ENCODE measurements at regions not wholly inside any gene's neighbourhood (a gene's known extent, or its start where the extent isn't known, plus 50 kb on each side); places are given as distances from the start of the nearest gene placed in this dataset.
"Not testable (repeated sequence)": the region's sequence is repeated elsewhere in the genome, so short reads cannot be mapped to it uniquely, and the experiment has no call there.

- DNase-seq (ENCODE audit: low read depth): not testable (repeated sequence)
Observed at GRCh38 chr1:149157409-149157808, 54.1 kb upstream of the NBPF9 start.

GRCh38 chr1:149158308-149158707 lies 55.0 kb upstream of the NBPF9 start:
- not testable (repeated sequence) for DNase-seq (ENCODE audit: low read depth); H3K4me3 ChIP-seq (ENCODE audit: low read depth, low read length)

More at GRCh38 chr1:149157409-149157808, 54.1 kb upstream of the NBPF9 start:
- not testable (repeated sequence) for H3K4me3 ChIP-seq (ENCODE audit: low read depth, low read length)

- H3K4me3 ChIP-seq (ENCODE audit: low read depth, low read length): peak overlapping the region; percentile 23
- not testable (repeated sequence) for DNase-seq (ENCODE audit: low read depth)
Observed at GRCh38 chr1:149163063-149163444, 59.7 kb upstream of the NBPF9 start.

- DNase-seq (ENCODE audit: low read depth); H3K4me3 ChIP-seq (ENCODE audit: low read depth, low read length): not testable (repeated sequence)
Observed at GRCh38 chr1:149174765-149175164, 71.4 kb upstream of the NBPF9 start.

- not testable (repeated sequence) for H3K4me3 ChIP-seq (ENCODE audit: low read depth, low read length); DNase-seq (ENCODE audit: low read depth)
Observed at GRCh38 chr1:149175812-149176211, 72.5 kb upstream of the NBPF9 start.

GRCh38 chr1:149176453-149177316 lies 73.3 kb upstream of the NBPF9 start:
- peak overlapping the region; percentile 55 for H3K4me3 ChIP-seq (ENCODE audit: low read depth, low read length)
- not testable (repeated sequence) for DNase-seq (ENCODE audit: low read depth)

GRCh38 chr1:149190742-149191141 lies 87.4 kb upstream of the NBPF9 start:
- not testable (repeated sequence) for DNase-seq (ENCODE audit: low read depth); H3K4me3 ChIP-seq (ENCODE audit: low read depth, low read length)

GRCh38 chr1:149196651-149197050 lies 93.3 kb upstream of the NBPF9 start:
- not testable (repeated sequence) for DNase-seq (ENCODE audit: low read depth); H3K4me3 ChIP-seq (ENCODE audit: low read depth, low read length)

- not testable (repeated sequence) for H3K4me3 ChIP-seq (ENCODE audit: low read depth, low read length); DNase-seq (ENCODE audit: low read depth)
Observed at GRCh38 chr1:149200567-149200966, 97.2 kb upstream of the NBPF9 start.

- DNase-seq (ENCODE audit: low read depth); H3K4me3 ChIP-seq (ENCODE audit: low read depth, low read length): not testable (repeated sequence)
Observed at GRCh38 chr1:149202283-149202682, 98.9 kb upstream of the NBPF9 start.

GRCh38 chr1:149204396-149204795 lies 101.0 kb upstream of the NBPF9 start:
- DNase-seq (ENCODE audit: low read depth); H3K4me3 ChIP-seq (ENCODE audit: low read depth, low read length): not testable (repeated sequence)

- not testable (repeated sequence) for H3K4me3 ChIP-seq (ENCODE audit: low read depth, low read length); DNase-seq (ENCODE audit: low read depth)
Observed at GRCh38 chr1:149208836-149209235, 105.5 kb upstream of the NBPF9 start.

GRCh38 chr1:149211757-149212420 lies 108.5 kb upstream of the NBPF9 start:
- not testable (repeated sequence) for DNase-seq (ENCODE audit: low read depth); H3K4me3 ChIP-seq (ENCODE audit: low read depth, low read length)

GRCh38 chr1:149212946-149213345 lies 109.6 kb upstream of the NBPF9 start:
- DNase-seq (ENCODE audit: low read depth); H3K4me3 ChIP-seq (ENCODE audit: low read depth, low read length): not testable (repeated sequence)

- H3K4me3 ChIP-seq (ENCODE audit: low read depth, low read length); DNase-seq (ENCODE audit: low read depth): not testable (repeated sequence)
Observed at GRCh38 chr1:149213673-149214072, 110.3 kb upstream of the NBPF9 start.

GRCh38 chr1:149218080-149218988 lies 115.0 kb upstream of the NBPF9 start:
- DNase-seq (ENCODE audit: low read depth); H3K4me3 ChIP-seq (ENCODE audit: low read depth, low read length): not testable (repeated sequence)

GRCh38 chr1:149219539-149219938 lies 116.2 kb upstream of the NBPF9 start:
- H3K4me3 ChIP-seq (ENCODE audit: low read depth, low read length); DNase-seq (ENCODE audit: low read depth): not testable (repeated sequence)

GRCh38 chr1:149220463-149221074 lies 117.2 kb upstream of the NBPF9 start:
- not testable (repeated sequence) for DNase-seq (ENCODE audit: low read depth); H3K4me3 ChIP-seq (ENCODE audit: low read depth, low read length)
